ENCODE measurements at regions not wholly inside any gene's neighbourhood (a gene's known extent, or its start where the extent isn't known, plus 50 kb on each side); places are given as distances from the start of the nearest gene placed in this dataset.

DNA sequence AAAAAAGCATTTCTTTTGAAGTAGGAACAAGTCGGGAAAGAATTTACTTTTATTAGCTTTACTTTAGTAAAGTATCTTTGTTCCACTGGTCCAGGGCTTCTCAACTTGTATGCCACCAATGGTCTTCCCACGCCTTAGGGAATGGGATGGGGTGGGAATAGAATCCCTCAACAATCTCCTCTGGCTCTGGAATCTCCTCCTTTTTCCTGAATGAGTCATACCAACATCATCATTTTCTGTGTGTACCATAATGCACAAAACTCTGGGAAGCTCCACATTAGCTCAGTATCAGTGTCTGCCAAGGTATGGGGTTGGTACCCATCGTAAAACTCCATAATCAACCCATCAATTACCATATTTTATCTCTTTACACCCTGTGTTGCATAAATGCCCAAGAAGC lies 159.4 kb upstream of the BMPER start:
- H3K36me3 ChIP-seq (ENCODE audit: insufficient read depth, low read length) = no peaks in the 10 kb centered on the region
- ATAC-seq (ENCODE audit: insufficient read depth, low read depth) (no peak), DNase-seq (no peak)
- no peaks in the 10 kb centered on the region for H3K79me2 ChIP-seq (ENCODE audit: insufficient read depth, low read length)
- H3K27ac ChIP-seq (ENCODE audit: low read length) = no peak overlapping the region
- H4K20me1 ChIP-seq (ENCODE audit: insufficient read depth, low read length) = no peaks in the 10 kb centered on the region
- no peaks in the 10 kb centered on the region for H3K27me3 ChIP-seq (ENCODE audit: insufficient read depth, low read length, poor library complexity)
- no peak overlapping the region for H3K9ac ChIP-seq (ENCODE audit: low read depth, low read length)
- no peak overlapping the region for H3K4me3 ChIP-seq (ENCODE audit: low read depth in 1 of 2, low read length in 2 of 2)
- no peak for TF ChIP-seq EZH2 (IDR thresholded peaks at IDR 0.05; ENCODE audit: borderline replicate concordance, low read depth, low read length, severe bottlenecking)
- TF ChIP-seq, protein P1, sequence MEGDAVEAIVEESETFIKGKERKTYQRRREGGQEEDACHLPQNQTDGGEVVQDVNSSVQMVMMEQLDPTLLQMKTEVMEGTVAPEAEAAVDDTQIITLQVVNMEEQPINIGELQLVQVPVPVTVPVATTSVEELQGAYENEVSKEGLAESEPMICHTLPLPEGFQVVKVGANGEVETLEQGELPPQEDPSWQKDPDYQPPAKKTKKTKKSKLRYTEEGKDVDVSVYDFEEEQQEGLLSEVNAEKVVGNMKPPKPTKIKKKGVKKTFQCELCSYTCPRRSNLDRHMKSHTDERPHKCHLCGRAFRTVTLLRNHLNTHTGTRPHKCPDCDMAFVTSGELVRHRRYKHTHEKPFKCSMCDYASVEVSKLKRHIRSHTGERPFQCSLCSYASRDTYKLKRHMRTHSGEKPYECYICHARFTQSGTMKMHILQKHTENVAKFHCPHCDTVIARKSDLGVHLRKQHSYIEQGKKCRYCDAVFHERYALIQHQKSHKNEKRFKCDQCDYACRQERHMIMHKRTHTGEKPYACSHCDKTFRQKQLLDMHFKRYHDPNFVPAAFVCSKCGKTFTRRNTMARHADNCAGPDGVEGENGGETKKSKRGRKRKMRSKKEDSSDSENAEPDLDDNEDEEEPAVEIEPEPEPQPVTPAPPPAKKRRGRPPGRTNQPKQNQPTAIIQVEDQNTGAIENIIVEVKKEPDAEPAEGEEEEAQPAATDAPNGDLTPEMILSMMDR (IDR thresholded peaks at IDR 0.05; ENCODE audit: borderline replicate concordance, extremely low read depth, low read length, poor library complexity, severe bottlenecking) = no peak
- H3K4me1 ChIP-seq (ENCODE audit: insufficient read depth, low read length) = no peaks in the 10 kb centered on the region
- no peak overlapping the region for H2AFZ ChIP-seq (ENCODE audit: low read depth, low read length)
- no peaks in the 10 kb centered on the region for H3K9me3 ChIP-seq (ENCODE audit: insufficient read depth, low read length, severe bottlenecking)
- no peak overlapping the region for H3K4me2 ChIP-seq (ENCODE audit: insufficient read depth, low read length)

- Histone ChIP-seq H3K27me3 (ENCODE audit: insufficient read depth, low read length, poor library complexity) (no peaks in the 10 kb centered on the region), H3K4me2 (ENCODE audit: insufficient read depth, low read length) (no peak overlapping the region), H3K36me3 (ENCODE audit: insufficient read depth, low read length) (no peaks in the 10 kb centered on the region), H3K27ac (ENCODE audit: low read length) (no peak overlapping the region), H4K20me1 (ENCODE audit: insufficient read depth, low read length) (no peaks in the 10 kb centered on the region), H3K4me3 (ENCODE audit: low read depth in 1 of 2, low read length in 2 of 2) (no peak overlapping the region), H2AFZ (ENCODE audit: low read depth, low read length) (no peak overlapping the region), H3K79me2 (ENCODE audit: insufficient read depth, low read length) (no peaks in the 10 kb centered on the region), H3K4me1 (ENCODE audit: insufficient read depth, low read length) (no peaks in the 10 kb centered on the region), H3K9ac (ENCODE audit: low read depth, low read length) (no peak overlapping the region), H3K9me3 (ENCODE audit: insufficient read depth, low read length, severe bottlenecking) (no peaks in the 10 kb centered on the region)
- no peak for TF ChIP-seq EZH2 (IDR thresholded peaks at IDR 0.05; ENCODE audit: borderline replicate concordance, low read depth, low read length, severe bottlenecking)
- TF ChIP-seq, protein P1 (IDR thresholded peaks at IDR 0.05; ENCODE audit: borderline replicate concordance, extremely low read depth, low read length, poor library complexity, severe bottlenecking) = no peak
- DNase-seq (no peak), ATAC-seq (ENCODE audit: insufficient read depth, low read depth) (no peak)
Observed at GRCh38 chr7:33748793-33749192, 156.5 kb upstream of the BMPER start.

GRCh38 chr7:33750177-33750576 lies 155.2 kb upstream of the BMPER start:
- Histone ChIP-seq H3K4me3 (ENCODE audit: low read depth in 1 of 2, low read length in 2 of 2) (no peak overlapping the region), H3K9ac (ENCODE audit: low read depth, low read length) (no peak overlapping the region), H3K36me3 (ENCODE audit: insufficient read depth, low read length) (no peaks in the 10 kb centered on the region), H3K27me3 (ENCODE audit: insufficient read depth, low read length, poor library complexity) (no peaks in the 10 kb centered on the region), H3K4me2 (ENCODE audit: insufficient read depth, low read length) (no peak overlapping the region), H4K20me1 (ENCODE audit: insufficient read depth, low read length) (no peaks in the 10 kb centered on the region), H3K27ac (ENCODE audit: low read length) (no peak overlapping the region), H2AFZ (ENCODE audit: low read depth, low read length) (no peak overlapping the region), H3K9me3 (ENCODE audit: insufficient read depth, low read length, severe bottlenecking) (no peaks in the 10 kb centered on the region), H3K4me1 (ENCODE audit: insufficient read depth, low read length) (no peaks in the 10 kb centered on the region), H3K79me2 (ENCODE audit: insufficient read depth, low read length) (no peaks in the 10 kb centered on the region)
- TF ChIP-seq, protein P1 (IDR thresholded peaks at IDR 0.05; ENCODE audit: borderline replicate concordance, extremely low read depth, low read length, poor library complexity, severe bottlenecking) = no peak
- TF ChIP-seq EZH2 (IDR thresholded peaks at IDR 0.05; ENCODE audit: borderline replicate concordance, low read depth, low read length, severe bottlenecking) = no peak
- ATAC-seq (ENCODE audit: insufficient read depth, low read depth) (no peak), DNase-seq (no peak)

DNA sequence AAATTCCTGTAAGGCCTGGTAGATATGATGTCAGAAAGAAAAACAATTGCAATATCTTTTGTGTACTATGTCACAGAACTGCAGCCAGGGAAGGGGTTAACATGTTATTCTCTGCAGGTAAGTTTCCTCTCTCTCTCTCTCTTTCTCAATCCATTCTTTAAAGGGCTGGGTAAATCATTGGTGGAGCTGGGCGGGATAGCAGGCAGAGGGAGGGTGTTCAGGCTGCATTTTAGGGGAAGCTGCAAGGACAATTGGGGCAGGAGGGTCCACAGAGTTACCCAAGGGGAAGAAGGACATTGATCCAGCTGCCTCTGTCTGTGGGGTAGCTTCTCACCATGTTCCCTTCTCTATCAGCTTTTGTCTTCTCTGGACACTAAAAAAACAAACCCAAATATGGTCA lies 153.9 kb upstream of the BMPER start:
- no peaks in the 10 kb centered on the region for H3K79me2 ChIP-seq (ENCODE audit: insufficient read depth, low read length)
- H3K36me3 ChIP-seq (ENCODE audit: insufficient read depth, low read length) = no peaks in the 10 kb centered on the region
- H3K27ac ChIP-seq (ENCODE audit: low read length) = no peak overlapping the region
- no peaks in the 10 kb centered on the region for H4K20me1 ChIP-seq (ENCODE audit: insufficient read depth, low read length)
- H3K9ac ChIP-seq (ENCODE audit: low read depth, low read length) = no peak overlapping the region
- no peaks in the 10 kb centered on the region for H3K27me3 ChIP-seq (ENCODE audit: insufficient read depth, low read length, poor library complexity)
- TF ChIP-seq, protein P1 (IDR thresholded peaks at IDR 0.05; ENCODE audit: borderline replicate concordance, extremely low read depth, low read length, poor library complexity, severe bottlenecking) = no peak
- TF ChIP-seq EZH2 (IDR thresholded peaks at IDR 0.05; ENCODE audit: borderline replicate concordance, low read depth, low read length, severe bottlenecking) = no peak
- ATAC-seq (ENCODE audit: insufficient read depth, low read depth) (no peak), DNase-seq (no peak)
- no peaks in the 10 kb centered on the region for H3K4me1 ChIP-seq (ENCODE audit: insufficient read depth, low read length)
- no peak overlapping the region for H3K4me3 ChIP-seq (ENCODE audit: low read depth in 1 of 2, low read length in 2 of 2)
- no peaks in the 10 kb centered on the region for H3K9me3 ChIP-seq (ENCODE audit: insufficient read depth, low read length, severe bottlenecking)
- no peak overlapping the region for H3K4me2 ChIP-seq (ENCODE audit: insufficient read depth, low read length)
- no peak overlapping the region for H2AFZ ChIP-seq (ENCODE audit: low read depth, low read length)
